Uterus (tissue), 3 donors: ENCODE measurements at regions not wholly inside any gene's neighbourhood (a gene's known extent, or its start where the extent isn't known, plus 50 kb on each side); places are given as distances from the start of the nearest gene placed in this dataset.

Experiments
- DNase-seq, 2 donors: peaks; one replicate each; pipeline ENCODE4 v3.0.0-alpha.2; 2019 to 2020
- H3K27ac ChIP-seq, 2 donors: fragments of 200-600 bp; sonication (generic); 1 replicate in 1 of 2; 2 replicates in 1 of 2; pipeline ENCODE4 v1.5.1; 2016 to 2018
- H3K27me3 ChIP-seq, 2 donors: fragments of 200-600 bp; sonication (generic); one replicate each; pipeline ENCODE4 v1.5.1; 2018 to 2019; ENCODE audit warnings: control low read depth in 1 of 2
- H3K36me3 ChIP-seq, 2 donors: fragments of 200-600 bp; sonication (generic); one replicate each; pipeline ENCODE4 v1.5.1; 2019; ENCODE audit warnings: control low read depth in 1 of 2
- H3K4me1 ChIP-seq, 2 donors: fragments of 200-600 bp; sonication (generic); one replicate each; pipeline ENCODE4 v1.5.1; 2018 to 2019; ENCODE audit warnings: control low read depth in 1 of 2
- H3K4me3 ChIP-seq, 2 donors: fragments of 200-600 bp; sonication (generic); 1 replicate in 1 of 2; 2 replicates in 1 of 2; pipeline ENCODE4 v1.5.1; 2018 to 2019; ENCODE audit warnings: mild to moderate bottlenecking in 1 of 2
- H3K9me3 ChIP-seq, 2 donors: fragments of 200-600 bp; sonication (generic); one replicate each; pipeline ENCODE4 v1.5.1; 2019; ENCODE audit warnings: control low read depth in 1 of 2
- CTCF ChIP-seq, 4 experiments: fragments of 200-600 bp in 2 of 4; fragments of 450-650 bp in 2 of 4; sonication (generic) in 2 of 4; IDR thresholded peaks; one replicate each; pipeline ENCODE4 v1.5.1; 2016 to 2019; ENCODE audit warnings: antibody characterized with exemption in 4 of 4, mild to moderate bottlenecking in 2 of 4, moderate library complexity in 1 of 4
- POLR2A ChIP-seq, 2 donors: fragments of 450-650 bp; IDR thresholded peaks; one replicate each; pipeline ENCODE4 v1.6.1; 2016; ENCODE audit warnings: antibody characterized with exemption in 2 of 2, mild to moderate bottlenecking in 1 of 2, moderate library complexity in 1 of 2
- intact Hi-C: fragments of 100-400 bp; cut with DNase I; formaldehyde crosslinking; loops from one replicate; pipeline ENCODE4 v1.15.1; 2023; ENCODE audit warnings: low total_unique reads
- donor health status: DM: yes; HTN: yes; CAD: no.

GRCh38 chr2:236767941-236768340, 198.3 kb downstream of the ACKR3 start:
- intact Hi-C loops, result no loop called here
- H3K9me3 ChIP-seq, result no peaks in the 10 kb centered on the region
- H3K27me3 ChIP-seq, result no peaks in the 10 kb centered on the region
- H3K36me3 ChIP-seq, result no peaks in the 10 kb centered on the region
- no peak for TF ChIP-seq CTCF (IDR thresholded peaks at IDR 0.05)
- no peak for TF ChIP-seq POLR2A (IDR thresholded peaks at IDR 0.05)
- no peak for DNase-seq
- no peak overlapping the region for H3K4me3 ChIP-seq
- no peaks in the 10 kb centered on the region for H3K4me1 ChIP-seq
- no peak overlapping the region for H3K27ac ChIP-seq

GRCh38 chr2:236768393-236769140, 198.9 kb downstream of the ACKR3 start:
- Histone ChIP-seq H3K27ac (no peak overlapping the region), H3K4me1 (no peaks in the 10 kb centered on the region), H3K9me3 (no peaks in the 10 kb centered on the region), H3K4me3 (no peak overlapping the region), H3K36me3 (no peaks in the 10 kb centered on the region), H3K27me3 (no peaks in the 10 kb centered on the region)
- intact Hi-C loops, result no loop called here
- TF ChIP-seq CTCF (IDR thresholded peaks at IDR 0.05), result no peak
- no peak for TF ChIP-seq POLR2A (IDR thresholded peaks at IDR 0.05)
- no peak for DNase-seq

- Histone ChIP-seq H3K27me3 (no peaks in the 10 kb centered on the region), H3K36me3 (no peaks in the 10 kb centered on the region), H3K9me3 (no peaks in the 10 kb centered on the region), H3K4me1 (no peaks in the 10 kb centered on the region), H3K4me3 (no peak overlapping the region), H3K27ac (no peak overlapping the region)
- no peak for DNase-seq
- no peak for TF ChIP-seq CTCF (IDR thresholded peaks at IDR 0.05)
- TF ChIP-seq POLR2A (IDR thresholded peaks at IDR 0.05), result no peak
- intact Hi-C loops, result no loop called here
Observed at GRCh38 chr2:236769981-236770671, 200.5 kb downstream of the ACKR3 start.

GRCh38 chr2:236772220-236772837, 202.7 kb downstream of the ACKR3 start:
- Histone ChIP-seq H3K36me3 (no peaks in the 10 kb centered on the region), H3K27ac (no peak overlapping the region), H3K4me1 (no peaks in the 10 kb centered on the region), H3K27me3 (no peaks in the 10 kb centered on the region), H3K9me3 (no peaks in the 10 kb centered on the region), H3K4me3 (no peak overlapping the region)
- TF ChIP-seq CTCF (IDR thresholded peaks at IDR 0.05) (no peak), POLR2A (IDR thresholded peaks at IDR 0.05) (no peak)
- intact Hi-C loops, result no loop called here
- no peak for DNase-seq

- intact Hi-C loops, result no loop called here
- TF ChIP-seq CTCF (IDR thresholded peaks at IDR 0.05), result no peak
- TF ChIP-seq POLR2A (IDR thresholded peaks at IDR 0.05), result no peak
- H3K4me1 ChIP-seq, result no peaks in the 10 kb centered on the region
- no peak overlapping the region for H3K27ac ChIP-seq
- no peak overlapping the region for H3K4me3 ChIP-seq
- DNase-seq, result no peak
- H3K9me3 ChIP-seq, result no peaks in the 10 kb centered on the region
- no peaks in the 10 kb centered on the region for H3K27me3 ChIP-seq
- H3K36me3 ChIP-seq, result no peaks in the 10 kb centered on the region
Observed at GRCh38 chr2:236773206-236773605, 203.6 kb downstream of the ACKR3 start.
